Spleen (tissue), 11 donors: ENCODE measurements at regions not wholly inside any gene's neighbourhood (a gene's known extent, or its start where the extent isn't known, plus 50 kb on each side); places are given as distances from the start of the nearest gene placed in this dataset.

ENCODE experiments used
- DNase-seq: peaks from one replicate; pipeline ENCODE4 v3.0.0-alpha.2; 2020
- H3K27ac ChIP-seq, 8 donors: fragments of 200-600 bp; sonication (generic) in 7 of 8; 1 replicate in 4 of 8; 2 replicates in 4 of 8; pipeline versions ENCODE4 v1.5.0 to v1.8.0; 2016 to 2021; ENCODE audit warnings: inconsistent platforms in 4 of 8, mild to moderate bottlenecking in 4 of 8, moderate library complexity in 1 of 8
- H3K27me3 ChIP-seq, 7 donors: fragments of 200-600 bp; sonication (generic) in 6 of 7; replicated peaks in 1 of 7; 1 replicate in 4 of 7; 2 replicates in 3 of 7; pipeline versions ENCODE4 v1.5.0 to v1.8.0; 2016 to 2021; ENCODE audit warnings: inconsistent platforms in 3 of 7, mild to moderate bottlenecking in 1 of 7
- H3K36me3 ChIP-seq, 6 donors: fragments of 200-600 bp; sonication (generic) in 5 of 6; 1 replicate in 4 of 6; 2 replicates in 2 of 6; pipeline versions ENCODE4 v1.5.0 to v1.8.0; 2016 to 2021; ENCODE audit warnings: inconsistent platforms in 2 of 6
- H3K4me1 ChIP-seq, 6 donors: fragments of 200-600 bp; sonication (generic) in 5 of 6; 1 replicate in 3 of 6; 2 replicates in 3 of 6; pipeline versions ENCODE4 v1.5.0 to v1.8.0; 2016 to 2021; ENCODE audit warnings: inconsistent platforms in 3 of 6
- H3K4me3 ChIP-seq, 8 donors: fragments of 200-600 bp; sonication (generic) in 7 of 8; 1 replicate in 4 of 8; 2 replicates in 4 of 8; pipeline versions ENCODE4 v1.5.0 to v1.8.0; 2016 to 2021; ENCODE audit warnings: inconsistent platforms in 4 of 8, mild to moderate bottlenecking in 4 of 8, moderate library complexity in 2 of 8
- H3K9me3 ChIP-seq, 8 donors: fragments of 200-600 bp; sonication (generic) in 7 of 8; 1 replicate in 4 of 8; 2 replicates in 4 of 8; pipeline versions ENCODE4 v1.5.0 to v1.8.0; 2016 to 2021; ENCODE audit warnings: inconsistent platforms in 4 of 8
- CTCF ChIP-seq, 11 experiments: fragments of 200-600 bp in 7 of 11; fragments of 450-650 bp in 4 of 11; sonication (generic) in 4 of 11; IDR thresholded peaks in 8 of 11; conservative IDR thresholded peaks in 3 of 11; 1 replicate in 7 of 11; 2 replicates in 4 of 11; pipeline versions ENCODE4 v1.4.0 to v1.8.0; 2016 to 2021; ENCODE audit warnings: antibody characterized with exemption in 11 of 11, inconsistent platforms in 4 of 11, mild to moderate bottlenecking in 1 of 11
- POLR2A ChIP-seq, 3 donors: fragments of 450-650 bp; IDR thresholded peaks; one replicate each; pipeline ENCODE4 v1.5.1; 2017; ENCODE audit warnings: antibody characterized with exemption in 3 of 3, mild to moderate bottlenecking in 1 of 3
- POLR2AphosphoS5 ChIP-seq, 3 donors: sonication (generic); formaldehyde crosslinking; IDR thresholded peaks; one replicate each; pipeline ENCODE4 v1.5.1; 2017; ENCODE audit warnings: antibody characterized with exemption in 3 of 3
- WGBS, 5 donors: extraction: QIAGEN DNeasy Blood & Tissue Kit in 3 of 5; methylation state at CpG; one replicate each; pipeline versions ENCODE4 v1.1.5 to v1.1.7; 2013 to 2018; 5-methylcytosine and 5-hydroxymethylcytosine counted together
- intact Hi-C: fragments of 100-400 bp; cut with DNase I; formaldehyde crosslinking; loops from one replicate; pipeline ENCODE4 v1.15.0; 2023; ENCODE audit warnings: low total_unique reads
- donor health status: healthy with polysubstance abuse.
- donor health status: DM: no; HTN: no; CAD: no; lungs with moderate emphysema.
- donor health status: DM: no; HTN: no; CAD: no.
- donor health status: Bipolar disorder and iron deficiency.
- donor health status: healthy.
- donor health status: DM: no; HTN: no; CAD: no.
- donor health status: DM: yes; HTN: yes; CAD: no.

GRCh38 chr4:83821493-83821892 lies 285.6 kb downstream of the GPAT3 start:
- intact Hi-C loops, result no loop called here
- Histone ChIP-seq H3K36me3 (no peaks in the 10 kb centered on the region), H3K9me3 (peaks cover 0 to 42% (median 28%) of the 10 kb centered on the region in 8 donors), H3K27me3 (no peaks in the 10 kb centered on the region), H3K4me1 (no peaks in the 10 kb centered on the region), H3K27ac (no peak overlapping the region), H3K4me3 (no peak overlapping the region)
- TF ChIP-seq CTCF (IDR thresholded peaks at IDR 0.05 in 8 of 11, conservative IDR thresholded peaks at IDR 0.05 in 3 of 11) (no peak), POLR2A (IDR thresholded peaks at IDR 0.05) (no peak), POLR2AphosphoS5 (IDR thresholded peaks at IDR 0.05) (no peak)
- no peak for DNase-seq

- TF ChIP-seq POLR2AphosphoS5 (IDR thresholded peaks at IDR 0.05), result no peak
- no peak for TF ChIP-seq CTCF (IDR thresholded peaks at IDR 0.05 in 8 of 11, conservative IDR thresholded peaks at IDR 0.05 in 3 of 11)
- no peak for TF ChIP-seq POLR2A (IDR thresholded peaks at IDR 0.05)
- 73 to 86% (median 81%) methylated on average over 1 of the region's 1 CpG for WGBS, 5 donors
- Histone ChIP-seq H3K27ac (no peak overlapping the region), H3K4me1 (no peaks in the 10 kb centered on the region), H3K27me3 (no peaks in the 10 kb centered on the region), H3K9me3 (peaks cover 0 to 32% (median 27%) of the 10 kb centered on the region in 8 donors), H3K36me3 (no peaks in the 10 kb centered on the region), H3K4me3 (no peak overlapping the region)
- no peak for DNase-seq
- intact Hi-C loops, result no loop called here
These were observed 283.7 kb downstream of the GPAT3 start for GRCh38 chr4:83819582-83819981.

GRCh38 chr4:83810428-83810827 lies 274.5 kb downstream of the GPAT3 start:
- TF ChIP-seq POLR2AphosphoS5 (IDR thresholded peaks at IDR 0.05), result no peak
- no peak for TF ChIP-seq POLR2A (IDR thresholded peaks at IDR 0.05)
- no peak for TF ChIP-seq CTCF (IDR thresholded peaks at IDR 0.05 in 8 of 11, conservative IDR thresholded peaks at IDR 0.05 in 3 of 11)
- no peak overlapping the region for H3K4me3 ChIP-seq

GRCh38 chr4:83809581-83809980 lies 273.7 kb downstream of the GPAT3 start:
- no peaks in the 10 kb centered on the region for H3K36me3 ChIP-seq
- no peaks in the 10 kb centered on the region for H3K27me3 ChIP-seq
- no peak overlapping the region for H3K4me3 ChIP-seq
- no peak overlapping the region for H3K27ac ChIP-seq
- peaks cover 0 to 3% (median 0%) of the 10 kb centered on the region in 8 donors for H3K9me3 ChIP-seq
- TF ChIP-seq POLR2A (IDR thresholded peaks at IDR 0.05) (no peak), CTCF (IDR thresholded peaks at IDR 0.05 in 8 of 11, conservative IDR thresholded peaks at IDR 0.05 in 3 of 11) (no peak)
- intact Hi-C loops, result no loop called here
- H3K4me1 ChIP-seq, result no peaks in the 10 kb centered on the region
- no peak for DNase-seq
- 53 to 69% (median 64%) methylated on average over 2 of the region's 2 CpGs for WGBS, 5 donors

More at GRCh38 chr4:83810428-83810827, 274.5 kb downstream of the GPAT3 start:
- WGBS, 5 donors, result 76 to 87% (median 79%) methylated on average over 1 of the region's 1 CpG
- Histone ChIP-seq H3K27ac (no peak overlapping the region), H3K9me3 (no peaks in the 10 kb centered on the region), H3K4me1 (no peaks in the 10 kb centered on the region), H3K27me3 (no peaks in the 10 kb centered on the region), H3K36me3 (no peaks in the 10 kb centered on the region)
- intact Hi-C loops, result no loop called here
- DNase-seq, result no peak
